CD4-positive, CD25-positive, alpha-beta regulatory T cell (primary cell): ENCODE measurements at regions not wholly inside any gene's neighbourhood (a gene's known extent, or its start where the extent isn't known, plus 50 kb on each side); places are given as distances from the start of the nearest gene placed in this dataset.
A peak's percentile ranks its signal among the peaks of the same experiment; 100 is the strongest.

Experiments
- ATAC-seq, 2 donors: fragments of 150-1000 bp; cut with Tn5 transposase; one replicate each; pipeline ENCODE4 v1.10.0; 2021; ENCODE audit warnings: low read depth in 2 of 2, moderate number of reproducible peaks in 2 of 2, moderate library complexity in 1 of 2
- DNase-seq, 3 donors: peaks; one replicate each; pipeline versions ENCODE4 v3.0.0 to v3.0.0-alpha.2; 2012 to 2022; ENCODE audit warnings: mixed read lengths in 1 of 3
- H3K27ac ChIP-seq: one replicate; pipeline ENCODE4 v1.7.0; 2013; ENCODE audit warnings: mild to moderate bottlenecking, low read length; ENCODE audit not compliant: insufficient read depth, poor library complexity, severe bottlenecking
- H3K27me3 ChIP-seq: one replicate; pipeline ENCODE4 v1.7.0; 2013; ENCODE audit warnings: low read length; ENCODE audit not compliant: control insufficient read depth, insufficient read depth
- H3K36me3 ChIP-seq: one replicate; pipeline ENCODE4 v1.7.0; 2013; ENCODE audit warnings: mild to moderate bottlenecking, low read length, moderate library complexity; ENCODE audit not compliant: control insufficient read depth, insufficient read depth
- H3K4me1 ChIP-seq: 2 replicates; pipeline ENCODE4 v1.7.0; 2013; ENCODE audit warnings: mild to moderate bottlenecking, low read length; ENCODE audit not compliant: insufficient read depth, control insufficient read depth, poor library complexity, severe bottlenecking
- H3K4me3 ChIP-seq: one replicate; pipeline ENCODE4 v1.7.0; 2013; ENCODE audit warnings: low read depth, mild to moderate bottlenecking, low read length, moderate library complexity
- H3K9me3 ChIP-seq, 2 experiments: 1 replicate in 1 of 2; 2 replicates in 1 of 2; pipeline ENCODE4 v1.7.0; 2013; ENCODE audit warnings: low read length in 2 of 2, mild to moderate bottlenecking in 1 of 2, moderate library complexity in 1 of 2; ENCODE audit not compliant: control insufficient read depth in 2 of 2
- H3K27ac Mint-ChIP-seq, 3 donors: one replicate each; pipeline ENCODE4 v1.8.0; 2020 to 2022; ENCODE audit warnings: mild to moderate bottlenecking in 3 of 3, mixed read lengths in 3 of 3, moderate library complexity in 2 of 3
- H3K27me3 Mint-ChIP-seq: one replicate; pipeline ENCODE4 v1.8.0; 2022; ENCODE audit warnings: mild to moderate bottlenecking, mixed read lengths
- H3K36me3 Mint-ChIP-seq: one replicate; pipeline ENCODE4 v1.8.0; 2020; ENCODE audit warnings: mixed read lengths
- H3K4me1 Mint-ChIP-seq, 4 donors: one replicate each; pipeline ENCODE4 v1.8.0; 2020 to 2022; ENCODE audit warnings: mixed read lengths in 4 of 4, mild to moderate bottlenecking in 1 of 4
- H3K4me3 Mint-ChIP-seq, 4 donors: one replicate each; pipeline ENCODE4 v1.8.0; 2020 to 2022; ENCODE audit warnings: mild to moderate bottlenecking in 4 of 4, mixed read lengths in 4 of 4, moderate library complexity in 3 of 4
- H3K9me3 Mint-ChIP-seq, 7 donors: one replicate each; pipeline ENCODE4 v1.8.0; 2020 to 2022; ENCODE audit warnings: mixed read lengths in 7 of 7, mild to moderate bottlenecking in 3 of 7, moderate library complexity in 2 of 7

DNA sequence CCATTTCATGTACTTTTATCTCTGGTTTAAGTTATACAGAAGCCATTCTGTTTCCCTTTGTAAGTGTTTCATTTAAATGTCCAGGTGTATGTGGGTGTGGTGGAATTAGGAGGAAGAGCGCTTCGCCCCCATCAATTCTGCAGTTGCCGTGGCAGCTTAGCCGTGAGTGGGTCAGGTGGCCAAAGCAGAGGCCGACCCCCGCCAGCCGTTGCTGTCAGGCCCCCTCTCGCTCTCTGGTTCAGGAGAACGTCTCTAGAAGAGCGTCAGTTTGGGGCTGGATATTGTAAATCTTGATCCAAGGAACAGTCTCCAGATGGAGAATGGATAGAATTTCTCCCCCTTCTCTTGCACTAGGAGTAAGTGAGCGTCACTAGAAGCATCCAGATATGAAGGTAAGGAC is 367.4 kb downstream of the FOXA2 start:
- ATAC-seq (no peak), DNase-seq (no peak)
- Histone ChIP-seq H3K4me3 (no peak overlapping the region), H3K36me3 (no peaks in the 10 kb centered on the region), H3K9me3 (no peaks in the 10 kb centered on the region), H3K27me3 (no peaks in the 10 kb centered on the region), H3K4me1 (no peaks in the 10 kb centered on the region), H3K27ac (no peak overlapping the region)
- no peaks in the 10 kb centered on the region for H3K4me1 Mint-ChIP-seq
- peaks cover 0 to 8% (median 0%) of the 10 kb centered on the region in 7 donors for H3K9me3 Mint-ChIP-seq
- H3K36me3 Mint-ChIP-seq: no peaks in the 10 kb centered on the region
- no peak overlapping the region for H3K27ac Mint-ChIP-seq
- no peak overlapping the region for H3K4me3 Mint-ChIP-seq
- H3K27me3 Mint-ChIP-seq: no peaks in the 10 kb centered on the region

DNA sequence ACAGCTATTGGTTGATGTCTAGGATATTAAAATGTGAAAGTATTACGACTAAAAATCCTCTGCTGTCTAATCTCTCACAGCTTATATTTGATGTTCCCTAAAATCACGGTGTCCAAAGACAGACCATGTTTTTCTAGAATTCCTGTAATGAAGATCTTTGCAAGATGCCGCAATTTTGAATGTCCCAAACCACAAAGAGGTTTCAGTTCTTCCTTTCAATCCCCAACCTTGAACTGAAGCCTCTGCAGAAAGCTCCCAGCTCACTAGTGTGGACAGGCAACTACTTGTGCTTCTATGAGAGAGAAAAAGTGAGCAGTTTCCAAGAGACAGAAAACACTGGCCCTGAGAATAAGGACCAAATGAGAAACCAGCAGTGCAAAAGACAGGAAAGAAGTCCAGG is 370.1 kb downstream of the FOXA2 start:
- H3K36me3 Mint-ChIP-seq: no peaks in the 10 kb centered on the region
- H3K9me3 ChIP-seq: no peaks in the 10 kb centered on the region
- no peak for ATAC-seq
- H3K36me3 ChIP-seq: no peaks in the 10 kb centered on the region
- H3K4me3 ChIP-seq: no peak overlapping the region
- H3K4me1 ChIP-seq: no peaks in the 10 kb centered on the region
- no peak overlapping the region for H3K27ac ChIP-seq
- H3K4me1 Mint-ChIP-seq: no peaks in the 10 kb centered on the region
- H3K27me3 ChIP-seq: no peaks in the 10 kb centered on the region
- peaks cover 0 to 10% (median 1%) of the 10 kb centered on the region in 7 donors for H3K9me3 Mint-ChIP-seq
- no peak overlapping the region for H3K4me3 Mint-ChIP-seq
- H3K27me3 Mint-ChIP-seq: no peaks in the 10 kb centered on the region
- H3K27ac Mint-ChIP-seq: no peak overlapping the region
- DNase-seq: no peak

DNA sequence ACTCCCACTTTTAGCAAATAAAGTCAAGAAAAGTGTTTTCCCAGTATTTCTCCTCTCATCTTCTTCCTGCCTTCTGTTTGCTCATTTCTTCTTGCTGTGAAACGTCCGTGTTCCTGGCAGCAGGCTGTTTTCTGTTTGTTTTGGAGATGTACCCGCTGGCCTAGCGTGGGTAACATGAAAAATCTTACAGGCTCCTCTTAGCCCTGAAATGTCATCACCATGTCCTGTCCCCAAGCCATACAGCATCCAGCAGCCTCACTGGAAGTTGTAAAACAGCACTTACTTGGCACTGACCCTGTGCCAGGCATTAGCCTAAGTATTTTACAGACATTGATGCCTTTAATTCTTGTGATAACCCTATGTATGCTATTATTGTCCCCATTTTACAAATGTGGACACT is 371.1 kb downstream of the FOXA2 start:
- Histone ChIP-seq H3K36me3 (no peaks in the 10 kb centered on the region), H3K27ac (no peak overlapping the region), H3K27me3 (no peaks in the 10 kb centered on the region), H3K9me3 (no peaks in the 10 kb centered on the region), H3K4me1 (no peaks in the 10 kb centered on the region), H3K4me3 (no peak overlapping the region)
- DNase-seq (no peak), ATAC-seq (no peak)
- H3K4me1 Mint-ChIP-seq: no peaks in the 10 kb centered on the region
- H3K27me3 Mint-ChIP-seq: no peaks in the 10 kb centered on the region
- no peak overlapping the region for H3K27ac Mint-ChIP-seq
- H3K9me3 Mint-ChIP-seq: peaks cover 0 to 12% (median 4%) of the 10 kb centered on the region in 7 donors
- H3K36me3 Mint-ChIP-seq: no peaks in the 10 kb centered on the region
- no peak overlapping the region for H3K4me3 Mint-ChIP-seq

DNA sequence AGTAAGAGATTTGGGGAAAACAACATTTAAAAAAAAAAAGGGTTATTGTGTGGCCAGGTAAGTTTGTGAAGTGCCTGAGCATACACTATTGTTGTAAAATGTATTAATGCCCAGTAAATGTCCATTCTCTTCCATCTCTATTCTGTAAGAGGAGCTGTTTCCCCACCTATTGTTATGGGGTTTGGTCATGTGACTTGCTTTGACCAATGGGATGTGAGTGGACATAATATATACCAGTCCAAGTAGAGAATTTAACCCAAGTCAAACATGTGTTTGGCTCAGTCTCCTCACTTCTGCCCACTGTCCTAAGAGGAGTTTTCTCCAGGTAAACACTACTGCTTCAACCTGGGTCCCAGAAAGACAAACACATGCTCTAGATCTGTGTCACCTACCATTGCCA is 377.1 kb downstream of the FOXA2 start:
- Mint-ChIP-seq H3K27me3 (no peaks in the 10 kb centered on the region), H3K27ac (no peak overlapping the region), H3K36me3 (no peaks in the 10 kb centered on the region), H3K4me1 (no peaks in the 10 kb centered on the region), H3K9me3 (peaks cover 2 to 12% (median 5%) of the 10 kb centered on the region in 7 donors), H3K4me3 (no peak overlapping the region)
- H3K27me3 ChIP-seq: no peaks in the 10 kb centered on the region
- DNase-seq: no peak
- no peak overlapping the region for H3K27ac ChIP-seq
- H3K9me3 ChIP-seq: peaks cover 0 to 4% of the 10 kb centered on the region in 2 experiments
- no peak overlapping the region for H3K4me3 ChIP-seq
- no peaks in the 10 kb centered on the region for H3K36me3 ChIP-seq
- ATAC-seq: no peak
- no peaks in the 10 kb centered on the region for H3K4me1 ChIP-seq

DNA sequence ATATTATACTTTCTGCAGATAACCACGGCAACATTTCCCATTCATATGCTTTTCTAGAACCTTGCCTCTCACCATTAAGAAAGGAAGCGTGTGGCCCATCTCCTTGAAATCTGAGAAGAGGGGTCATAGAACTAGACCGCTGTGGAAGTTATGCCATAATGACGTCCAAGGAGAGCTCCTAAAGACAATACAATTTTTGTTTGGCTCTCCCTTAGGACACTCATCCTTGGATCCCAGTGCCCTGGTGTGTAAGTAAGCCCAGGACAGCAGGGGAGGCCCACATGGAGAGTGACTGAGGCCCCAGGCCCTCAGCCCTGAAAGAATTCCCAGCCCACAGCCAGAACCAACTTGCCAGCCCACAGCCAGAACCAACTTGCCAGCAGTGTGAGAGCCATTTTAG is 379.6 kb downstream of the FOXA2 start:
- H3K4me3 ChIP-seq: no peak overlapping the region
- no peaks in the 10 kb centered on the region for H3K27me3 ChIP-seq
- no peaks in the 10 kb centered on the region for H3K4me1 ChIP-seq
- Mint-ChIP-seq H3K4me3 (no peak overlapping the region), H3K9me3 (peaks cover 2 to 16% (median 6%) of the 10 kb centered on the region in 7 donors), H3K4me1 (no peaks in the 10 kb centered on the region), H3K27me3 (no peaks in the 10 kb centered on the region), H3K36me3 (no peaks in the 10 kb centered on the region), H3K27ac (no peak overlapping the region)
- DNase-seq: no peak
- H3K9me3 ChIP-seq: peaks cover 0 to 4% of the 10 kb centered on the region in 2 experiments
- H3K36me3 ChIP-seq: no peaks in the 10 kb centered on the region
- no peak for ATAC-seq
- no peak overlapping the region for H3K27ac ChIP-seq

DNA sequence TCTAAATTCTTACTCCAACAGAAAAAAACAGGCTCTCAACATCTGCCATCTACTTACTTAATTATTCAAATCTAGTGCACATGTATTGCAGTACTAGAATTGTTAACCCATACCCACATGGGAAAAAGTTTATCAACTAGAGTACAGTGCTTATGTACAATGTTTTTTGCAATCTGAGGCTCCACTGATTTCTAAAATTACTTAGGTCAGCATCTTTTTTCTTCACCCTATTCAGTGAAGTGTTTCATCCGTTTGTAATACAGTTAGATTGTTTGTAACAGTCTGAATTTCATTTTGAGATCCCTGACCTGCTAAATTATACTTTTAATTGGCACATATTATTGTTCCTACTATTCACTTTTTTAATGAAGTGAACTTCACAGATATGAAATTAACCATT is 402.2 kb downstream of the FOXA2 start:
- Histone ChIP-seq H3K36me3 (no peaks in the 10 kb centered on the region), H3K4me3 (no peak overlapping the region), H3K27ac (no peak overlapping the region), H3K27me3 (no peaks in the 10 kb centered on the region), H3K4me1 (no peaks in the 10 kb centered on the region), H3K9me3 (no peaks in the 10 kb centered on the region)
- no peak for ATAC-seq
- DNase-seq: no peak
- Mint-ChIP-seq H3K27ac (peak overlapping the region in 1 of 3 donors; percentile 27), H3K27me3 (no peaks in the 10 kb centered on the region), H3K9me3 (peaks cover 3 to 9% (median 7%) of the 10 kb centered on the region in 7 donors), H3K36me3 (no peaks in the 10 kb centered on the region), H3K4me3 (no peak overlapping the region), H3K4me1 (no peaks in the 10 kb centered on the region)

DNA sequence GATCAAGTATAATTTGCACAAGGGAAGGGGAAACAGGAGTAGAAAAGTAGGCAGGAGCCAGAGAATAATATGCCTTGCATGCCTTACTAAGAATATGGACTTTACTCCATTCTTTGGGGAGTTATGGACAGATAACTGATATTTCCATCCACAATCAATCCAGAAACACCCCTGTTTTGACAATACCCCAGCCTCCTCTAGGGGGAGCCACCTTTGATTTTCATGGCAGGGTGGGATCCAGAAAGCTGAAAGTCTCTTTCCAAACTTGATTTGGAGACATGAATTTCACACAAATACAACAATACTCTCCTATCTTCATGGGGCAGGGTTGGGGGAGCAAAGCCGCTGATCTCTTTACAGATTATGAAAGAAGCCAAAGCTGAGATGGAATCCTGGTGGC is 404.1 kb downstream of the FOXA2 start:
- Histone ChIP-seq H3K27ac (no peak overlapping the region), H3K27me3 (no peaks in the 10 kb centered on the region), H3K36me3 (no peaks in the 10 kb centered on the region), H3K4me3 (no peak overlapping the region), H3K9me3 (no peaks in the 10 kb centered on the region), H3K4me1 (no peaks in the 10 kb centered on the region)
- no peak overlapping the region for H3K4me3 Mint-ChIP-seq
- H3K36me3 Mint-ChIP-seq: no peaks in the 10 kb centered on the region
- no peaks in the 10 kb centered on the region for H3K4me1 Mint-ChIP-seq
- no peak overlapping the region for H3K27ac Mint-ChIP-seq
- ATAC-seq (no peak), DNase-seq (no peak)
- peaks cover 0 to 17% (median 5%) of the 10 kb centered on the region in 7 donors for H3K9me3 Mint-ChIP-seq
- H3K27me3 Mint-ChIP-seq: no peaks in the 10 kb centered on the region

DNA sequence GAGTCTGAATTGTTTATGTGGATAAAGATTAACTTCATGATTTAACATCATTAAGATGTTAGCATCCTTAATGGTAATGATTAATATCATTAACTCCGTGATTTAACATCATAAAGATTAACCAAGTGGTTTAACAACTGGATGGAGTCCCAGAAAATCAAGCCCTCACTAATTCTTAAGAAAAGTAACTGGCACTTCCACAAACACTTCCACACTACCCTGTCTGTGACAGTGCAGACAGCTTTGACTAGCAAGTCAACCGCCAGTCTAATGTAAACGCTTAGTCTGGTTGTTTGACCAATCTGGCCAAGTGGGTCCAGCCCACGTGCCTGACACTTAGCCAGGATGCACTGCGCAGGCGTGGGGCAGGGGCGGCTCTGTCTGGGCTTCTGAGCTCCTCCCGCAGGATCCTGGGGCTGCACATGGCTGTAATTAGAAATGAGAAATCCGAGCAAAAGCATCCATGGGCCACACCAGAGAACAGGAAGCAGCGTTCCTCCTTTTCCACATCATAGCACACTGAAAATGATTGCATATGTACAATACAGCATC is 424.2 kb downstream of the FOXA2 start:
- no peak overlapping the region for H3K4me3 ChIP-seq
- Mint-ChIP-seq H3K27ac (no peak overlapping the region), H3K4me1 (no peaks in the 10 kb centered on the region), H3K9me3 (peaks cover 2 to 22% (median 8%) of the 10 kb centered on the region in 7 donors), H3K36me3 (no peaks in the 10 kb centered on the region), H3K4me3 (no peak overlapping the region), H3K27me3 (no peaks in the 10 kb centered on the region)
- no peak for ATAC-seq
- H3K4me1 ChIP-seq: no peaks in the 10 kb centered on the region
- no peaks in the 10 kb centered on the region for H3K27me3 ChIP-seq
- H3K27ac ChIP-seq: no peak overlapping the region
- DNase-seq: no peak
- no peaks in the 10 kb centered on the region for H3K36me3 ChIP-seq
- no peaks in the 10 kb centered on the region for H3K9me3 ChIP-seq
